ENCODE measurements at regions not wholly inside any gene's neighbourhood (a gene's known extent, or its start where the extent isn't known, plus 50 kb on each side); places are given as distances from the start of the nearest gene placed in this dataset.

DNA sequence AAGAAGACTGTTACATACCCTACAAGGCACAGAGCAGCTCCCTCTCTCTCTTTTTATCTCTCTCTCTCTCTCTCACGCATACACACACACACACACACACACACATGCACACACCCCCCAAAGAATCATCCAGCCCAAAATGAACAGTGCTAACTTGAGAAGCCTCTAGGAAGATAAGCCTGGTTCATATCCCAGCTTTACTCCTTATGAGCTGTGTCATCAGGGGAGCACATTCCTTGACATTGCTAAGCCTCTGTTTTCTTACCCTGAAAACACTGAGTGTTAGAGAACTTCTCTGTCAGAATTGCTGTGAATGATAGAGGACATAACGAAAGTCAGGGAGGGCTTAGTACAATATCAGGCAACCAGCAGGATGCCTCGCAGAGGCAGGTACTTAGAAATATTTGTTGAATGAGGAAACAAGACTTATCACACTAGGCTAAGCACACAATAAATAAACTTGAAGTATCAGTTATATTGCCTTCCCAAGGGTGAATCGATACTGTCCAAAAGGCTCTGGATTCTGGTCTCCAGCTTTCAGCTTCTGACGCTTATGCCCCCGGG is 725.6 kb upstream of the ID2 start:
- no peak for DNase-seq
- Mint-ChIP-seq H3K36me3 (ENCODE audit: unreplicated experiment) (no peaks in the 10 kb centered on the region), H3K27ac (ENCODE audit: unreplicated experiment) (no peak overlapping the region), H3K9me3 (ENCODE audit: unreplicated experiment) (peaks cover 7% of the 10 kb centered on the region), H3K4me3 (ENCODE audit: unreplicated experiment) (no peak overlapping the region), H3K4me1 (ENCODE audit: low read depth, unreplicated experiment) (peaks cover 16% of the 10 kb centered on the region), H3K27me3 (ENCODE audit: unreplicated experiment) (peaks cover 6% of the 10 kb centered on the region)
- TF ChIP-seq CTCF (IDR thresholded peaks at IDR 0.05; ENCODE audit: partially characterized antibody, unreplicated experiment) = no peak

- TF ChIP-seq CTCF (IDR thresholded peaks at IDR 0.05; ENCODE audit: partially characterized antibody, unreplicated experiment) = no peak
- Mint-ChIP-seq H3K4me1 (ENCODE audit: low read depth, unreplicated experiment) (peaks cover 3% of the 10 kb centered on the region), H3K36me3 (ENCODE audit: unreplicated experiment) (no peaks in the 10 kb centered on the region), H3K27ac (ENCODE audit: unreplicated experiment) (no peak overlapping the region), H3K4me3 (ENCODE audit: unreplicated experiment) (no peak overlapping the region), H3K27me3 (ENCODE audit: unreplicated experiment) (peaks cover 3% of the 10 kb centered on the region), H3K9me3 (ENCODE audit: unreplicated experiment) (no peaks in the 10 kb centered on the region)
- DNase-seq = no peak
Measured at GRCh38 chr2:7961550-7961949, 720.3 kb upstream of the ID2 start.

- peaks cover 3% of the 10 kb centered on the region for H3K27me3 Mint-ChIP-seq (ENCODE audit: unreplicated experiment)
- H3K4me3 Mint-ChIP-seq (ENCODE audit: unreplicated experiment) = no peak overlapping the region
- peaks cover 3% of the 10 kb centered on the region for H3K4me1 Mint-ChIP-seq (ENCODE audit: low read depth, unreplicated experiment)
- peaks cover 4% of the 10 kb centered on the region for H3K36me3 Mint-ChIP-seq (ENCODE audit: unreplicated experiment)
- no peak for DNase-seq
- TF ChIP-seq CTCF (IDR thresholded peaks at IDR 0.05; ENCODE audit: partially characterized antibody, unreplicated experiment) = no peak
- no peak overlapping the region for H3K27ac Mint-ChIP-seq (ENCODE audit: unreplicated experiment)
- no peaks in the 10 kb centered on the region for H3K9me3 Mint-ChIP-seq (ENCODE audit: unreplicated experiment)
Measured at GRCh38 chr2:7962161-7962560, 719.7 kb upstream of the ID2 start.

DNA sequence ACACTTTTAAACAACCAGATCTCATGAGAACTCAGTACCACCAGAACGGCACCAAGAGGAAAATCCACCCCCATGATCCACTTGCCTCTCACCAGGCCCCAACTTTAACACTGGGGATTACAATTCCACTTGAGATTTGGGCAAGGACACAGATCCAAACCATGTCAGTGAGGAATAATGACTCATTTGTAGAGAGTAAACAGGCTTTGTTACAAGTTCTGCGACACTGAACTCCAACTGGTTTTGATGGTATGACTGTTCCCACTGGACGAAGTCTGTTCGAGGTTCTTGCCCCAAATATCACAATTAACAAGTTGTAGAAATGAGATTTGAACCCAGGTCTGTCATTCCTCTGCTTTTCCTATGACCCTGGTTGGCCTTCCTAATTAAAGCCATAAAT is 718.1 kb upstream of the ID2 start:
- no peak for DNase-seq
- H3K36me3 Mint-ChIP-seq (ENCODE audit: unreplicated experiment) = peaks cover 5% of the 10 kb centered on the region
- peaks cover 3% of the 10 kb centered on the region for H3K4me1 Mint-ChIP-seq (ENCODE audit: low read depth, unreplicated experiment)
- H3K27ac Mint-ChIP-seq (ENCODE audit: unreplicated experiment) = no peak overlapping the region
- H3K9me3 Mint-ChIP-seq (ENCODE audit: unreplicated experiment) = no peaks in the 10 kb centered on the region
- no peak for TF ChIP-seq CTCF (IDR thresholded peaks at IDR 0.05; ENCODE audit: partially characterized antibody, unreplicated experiment)
- H3K4me3 Mint-ChIP-seq (ENCODE audit: unreplicated experiment) = no peak overlapping the region
- peaks cover 3% of the 10 kb centered on the region for H3K27me3 Mint-ChIP-seq (ENCODE audit: unreplicated experiment)

GRCh38 chr2:7966032-7966431 is 715.8 kb upstream of the ID2 start:
- H3K27ac Mint-ChIP-seq (ENCODE audit: unreplicated experiment) = no peak overlapping the region
- H3K4me3 Mint-ChIP-seq (ENCODE audit: unreplicated experiment) = no peak overlapping the region
- H3K27me3 Mint-ChIP-seq (ENCODE audit: unreplicated experiment) = no peaks in the 10 kb centered on the region
- H3K4me1 Mint-ChIP-seq (ENCODE audit: low read depth, unreplicated experiment) = peaks cover 16% of the 10 kb centered on the region
- H3K36me3 Mint-ChIP-seq (ENCODE audit: unreplicated experiment) = peaks cover 5% of the 10 kb centered on the region
- TF ChIP-seq CTCF (IDR thresholded peaks at IDR 0.05; ENCODE audit: partially characterized antibody, unreplicated experiment) = no peak
- no peak for DNase-seq
- no peaks in the 10 kb centered on the region for H3K9me3 Mint-ChIP-seq (ENCODE audit: unreplicated experiment)
